Esophagus muscularis mucosa (tissue), 4 donors: ENCODE measurements at regions not wholly inside any gene's neighbourhood (a gene's known extent, or its start where the extent isn't known, plus 50 kb on each side); places are given as distances from the start of the nearest gene placed in this dataset.

Source experiments
- CTCF ChIP-seq, 3 experiments: fragments of 200-600 bp in 2 of 3; fragments of 450-650 bp in 1 of 3; sonication (generic) in 2 of 3; IDR thresholded peaks; one replicate each; pipeline ENCODE4 v1.5.1; 2017 to 2019; ENCODE audit warnings: antibody characterized with exemption in 3 of 3, mild to moderate bottlenecking in 2 of 3, moderate library complexity in 1 of 3
- EP300 ChIP-seq: sonication (generic); formaldehyde crosslinking; IDR thresholded peaks from one replicate; pipeline ENCODE4 v1.6.1; 2017; ENCODE audit warnings: antibody characterized with exemption
- POLR2A ChIP-seq: fragments of 450-650 bp; IDR thresholded peaks from one replicate; pipeline ENCODE4 v1.6.1; 2017; ENCODE audit warnings: antibody characterized with exemption, moderate library complexity, mild to moderate bottlenecking, low read depth
- POLR2AphosphoS5 ChIP-seq, 2 donors: sonication (generic); formaldehyde crosslinking; IDR thresholded peaks; one replicate each; pipeline ENCODE4 v1.6.1; 2017; ENCODE audit warnings: antibody characterized with exemption in 2 of 2

- TF ChIP-seq CTCF (IDR thresholded peaks at IDR 0.05): no peak
- TF ChIP-seq POLR2A: no peak
- TF ChIP-seq EP300: no peak
- no peak for TF ChIP-seq POLR2AphosphoS5 (IDR thresholded peaks at IDR 0.05)
These were observed 314.3 kb upstream of the RASGRP1 start for GRCh38 chr15:38878926-38879325.
